ENCODE measurements at regions not wholly inside any gene's neighbourhood (a gene's known extent, or its start where the extent isn't known, plus 50 kb on each side); places are given as distances from the start of the nearest gene placed in this dataset.

DNA sequence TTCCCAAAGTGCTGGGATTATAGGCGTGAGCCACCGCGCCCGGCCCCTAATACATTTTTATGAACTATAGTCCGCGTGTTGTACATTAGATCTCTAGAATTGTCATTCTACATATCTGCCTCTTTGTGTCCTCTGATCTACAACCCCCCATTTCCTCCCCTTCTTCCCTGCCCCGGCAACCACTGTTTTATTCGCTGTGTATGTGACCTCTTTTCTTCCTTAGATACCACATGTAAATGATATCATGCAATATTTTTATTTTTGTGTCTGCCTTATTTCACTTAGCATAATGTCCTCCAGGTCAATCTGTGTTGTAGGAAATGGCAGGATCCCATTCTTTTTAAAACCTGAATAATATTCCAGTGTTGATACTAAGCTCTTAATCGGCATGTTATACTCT is 99.5 kb upstream of the NRIP1 start:
- TF ChIP-seq CTCF (IDR thresholded peaks at IDR 0.05; ENCODE audit: borderline replicate concordance) = no peak
- H3K27ac ChIP-seq (replicated peaks) = no peak overlapping the region
- intact Hi-C loops (cut with micrococcal nuclease) = no loop called here

GRCh38 chr21:15164678-15165303 is 100.0 kb upstream of the NRIP1 start:
- Histone ChIP-seq H3K27ac (replicated peaks) (no peak overlapping the region), H3K4me1 (peaks cover 1% of the 10 kb centered on the region), H3K4me3 (no peak overlapping the region), H3K9me3 (replicated peaks) (no peaks in the 10 kb centered on the region), H3K36me3 (no peaks in the 10 kb centered on the region), H3K27me3 (ENCODE audit: low read depth) (no peaks in the 10 kb centered on the region)
- DNase-seq = no peak
- no peak for TF ChIP-seq CTCF (IDR thresholded peaks at IDR 0.05; ENCODE audit: borderline replicate concordance)
- intact Hi-C loops (cut with micrococcal nuclease) = no loop called here

More for the DNA sequence above, 99.5 kb upstream of the NRIP1 start:
- Histone ChIP-seq H3K36me3 (no peaks in the 10 kb centered on the region), H3K9me3 (replicated peaks) (no peaks in the 10 kb centered on the region), H3K4me1 (peaks cover 6% of the 10 kb centered on the region), H3K4me3 (no peak overlapping the region), H3K27me3 (ENCODE audit: low read depth) (no peaks in the 10 kb centered on the region)
- DNase-seq = no peak

DNA sequence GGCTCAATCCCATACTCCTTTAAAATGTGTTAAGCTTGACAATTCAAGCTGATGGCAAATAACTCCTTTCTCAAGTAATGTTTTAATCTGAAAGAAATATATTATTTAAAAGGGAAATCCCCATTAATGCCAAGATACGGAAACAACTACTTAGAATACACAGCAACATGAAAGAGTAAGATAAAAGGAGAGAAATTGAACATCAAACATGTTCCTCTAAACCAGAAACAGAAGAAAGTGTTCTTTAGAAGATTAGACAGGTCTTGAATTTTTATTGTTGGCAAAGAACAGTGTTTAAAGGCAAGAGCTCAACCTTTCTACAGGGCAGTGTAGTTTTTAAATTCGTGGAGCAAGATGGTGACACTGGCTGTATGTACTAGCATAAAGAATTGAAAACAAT is 105.8 kb upstream of the NRIP1 start:
- no peaks in the 10 kb centered on the region for H3K9me3 ChIP-seq (replicated peaks)
- no peak overlapping the region for H3K4me3 ChIP-seq
- intact Hi-C loops (cut with micrococcal nuclease) = no loop called here
- no peak overlapping the region for H3K27ac ChIP-seq (replicated peaks)
- TF ChIP-seq CTCF (IDR thresholded peaks at IDR 0.05; ENCODE audit: borderline replicate concordance) = no peak
- no peaks in the 10 kb centered on the region for H3K4me1 ChIP-seq
- H3K27me3 ChIP-seq (ENCODE audit: low read depth) = no peaks in the 10 kb centered on the region
- DNase-seq = no peak
- no peaks in the 10 kb centered on the region for H3K36me3 ChIP-seq

GRCh38 chr21:15171546-15171945 is 106.7 kb upstream of the NRIP1 start:
- Histone ChIP-seq H3K4me3 (no peak overlapping the region), H3K27me3 (ENCODE audit: low read depth) (no peaks in the 10 kb centered on the region), H3K9me3 (replicated peaks) (no peaks in the 10 kb centered on the region), H3K4me1 (no peaks in the 10 kb centered on the region), H3K27ac (replicated peaks) (no peak overlapping the region), H3K36me3 (no peaks in the 10 kb centered on the region)
- no peak for TF ChIP-seq CTCF (IDR thresholded peaks at IDR 0.05; ENCODE audit: borderline replicate concordance)
- intact Hi-C loops (cut with micrococcal nuclease) = no loop called here
- DNase-seq = no peak

DNA sequence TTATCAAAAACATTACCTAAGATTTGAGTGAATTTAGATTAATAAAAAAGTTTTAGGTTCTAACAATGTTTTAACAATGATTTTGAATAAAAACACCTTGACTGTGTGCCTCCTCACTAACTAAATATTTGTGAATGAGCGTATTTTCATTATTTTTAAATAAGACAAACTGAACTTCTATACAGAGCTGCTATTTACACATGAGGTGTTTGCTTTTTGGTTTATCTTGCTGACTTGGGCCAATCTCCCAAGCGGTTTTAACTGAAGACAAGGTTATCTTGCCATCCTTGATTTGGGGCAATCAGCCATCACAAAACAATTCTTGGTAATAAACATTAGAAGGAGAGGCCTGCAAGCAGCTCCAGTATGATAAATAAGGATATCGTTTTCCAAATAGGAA is 108.2 kb upstream of the NRIP1 start:
- intact Hi-C loops (cut with micrococcal nuclease) = no loop called here
- H3K4me1 ChIP-seq = no peaks in the 10 kb centered on the region
- no peak for TF ChIP-seq CTCF (IDR thresholded peaks at IDR 0.05; ENCODE audit: borderline replicate concordance)
- no peaks in the 10 kb centered on the region for H3K36me3 ChIP-seq
- no peaks in the 10 kb centered on the region for H3K27me3 ChIP-seq (ENCODE audit: low read depth)
- no peak for DNase-seq
- H3K4me3 ChIP-seq = no peak overlapping the region
- H3K9me3 ChIP-seq (replicated peaks) = no peaks in the 10 kb centered on the region
- no peak overlapping the region for H3K27ac ChIP-seq (replicated peaks)

Measured in left ventricle myocardium inferior (tissue), 1 donor.